ENCODE measurements at regions not wholly inside any gene's neighbourhood (a gene's known extent, or its start where the extent isn't known, plus 50 kb on each side); places are given as distances from the start of the nearest gene placed in this dataset.

DNA sequence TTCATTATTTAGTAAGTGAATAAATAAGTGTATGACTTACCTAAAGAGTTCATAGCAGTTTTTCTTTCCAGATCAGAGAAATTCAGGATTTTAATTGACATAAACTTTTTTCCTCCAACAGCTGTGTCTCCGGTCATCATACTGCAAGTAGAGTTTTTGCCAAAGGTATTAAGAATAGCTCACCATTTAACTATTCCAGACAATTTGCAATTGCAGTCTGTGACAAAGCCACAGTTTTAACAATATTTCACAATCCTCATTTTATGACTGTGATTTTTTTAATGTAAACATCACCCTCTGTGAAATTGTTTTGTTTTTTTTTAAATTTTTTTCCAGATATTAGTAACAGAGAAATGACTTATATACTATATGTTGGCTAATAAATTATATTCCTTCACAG, 199.1 kb downstream of the TRIB2 start (continued):
- no peak for TF ChIP-seq JUNB (IDR thresholded peaks at IDR 0.05; ENCODE audit: unreplicated experiment)
- no peak for TF ChIP-seq POLR2AphosphoS5 (IDR thresholded peaks at IDR 0.05; ENCODE audit: low read depth)
- no peak for TF ChIP-seq EZH2 (IDR thresholded peaks at IDR 0.05; ENCODE audit: low read depth, unreplicated experiment)

DNA sequence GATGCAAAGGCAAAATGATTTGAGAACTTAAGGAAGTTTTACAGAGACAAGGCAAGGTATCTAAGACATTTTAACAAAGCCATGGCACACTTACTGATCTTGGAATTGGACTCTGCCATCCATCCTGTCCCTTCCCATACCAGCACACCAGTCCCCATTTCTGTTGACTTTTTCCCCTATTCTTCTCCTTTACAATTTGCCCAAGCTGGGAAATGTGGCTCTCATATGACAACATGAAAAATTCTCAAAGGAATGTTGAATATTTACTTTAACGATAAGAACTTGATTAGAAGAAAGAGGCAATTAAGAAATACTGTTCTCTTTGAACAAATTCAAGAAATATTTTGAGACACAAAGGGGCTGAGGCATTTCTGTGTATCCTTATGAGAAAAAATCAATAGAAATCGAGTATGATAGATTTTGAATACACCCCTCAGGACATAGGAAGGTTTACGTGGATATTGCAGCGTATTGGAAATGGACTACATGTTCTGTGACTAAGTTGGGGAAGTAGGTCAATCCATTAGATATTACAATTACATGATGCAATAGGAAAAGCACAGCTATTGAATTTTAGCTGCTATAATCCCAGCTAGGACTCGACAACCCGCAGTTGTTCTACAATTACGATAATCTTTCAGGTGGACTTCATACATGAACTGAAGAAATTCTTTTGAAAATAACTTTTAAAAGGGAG, 201.6 kb downstream of the TRIB2 start:
- no peak overlapping the region for H3K27ac Mint-ChIP-seq
- DNase-seq (ENCODE audit: low spot score) (no peak), ATAC-seq (no peak)
- no peaks in the 10 kb centered on the region for H3F3A ChIP-seq (replicated peaks; ENCODE audit: low read depth)
- no peaks in the 10 kb centered on the region for H4K20me1 ChIP-seq (replicated peaks; ENCODE audit: insufficient read depth)
- H3K36me3 ChIP-seq (ENCODE audit: insufficient read depth) = no peaks in the 10 kb centered on the region
- TF ChIP-seq JUNB (IDR thresholded peaks at IDR 0.05; ENCODE audit: unreplicated experiment) (no peak), NANOG (IDR thresholded peaks at IDR 0.05; ENCODE audit: borderline replicate concordance) (no peak), ZNF114 (CRISPR knock-in tag; IDR thresholded peaks at IDR 0.05) (no peak), ZNF331 (CRISPR knock-in tag; IDR thresholded peaks at IDR 0.05; ENCODE audit: low read depth) (no peak), EZH2 (IDR thresholded peaks at IDR 0.05; ENCODE audit: low read depth, unreplicated experiment) (no peak)
- TF ChIP-seq, protein P1, sequence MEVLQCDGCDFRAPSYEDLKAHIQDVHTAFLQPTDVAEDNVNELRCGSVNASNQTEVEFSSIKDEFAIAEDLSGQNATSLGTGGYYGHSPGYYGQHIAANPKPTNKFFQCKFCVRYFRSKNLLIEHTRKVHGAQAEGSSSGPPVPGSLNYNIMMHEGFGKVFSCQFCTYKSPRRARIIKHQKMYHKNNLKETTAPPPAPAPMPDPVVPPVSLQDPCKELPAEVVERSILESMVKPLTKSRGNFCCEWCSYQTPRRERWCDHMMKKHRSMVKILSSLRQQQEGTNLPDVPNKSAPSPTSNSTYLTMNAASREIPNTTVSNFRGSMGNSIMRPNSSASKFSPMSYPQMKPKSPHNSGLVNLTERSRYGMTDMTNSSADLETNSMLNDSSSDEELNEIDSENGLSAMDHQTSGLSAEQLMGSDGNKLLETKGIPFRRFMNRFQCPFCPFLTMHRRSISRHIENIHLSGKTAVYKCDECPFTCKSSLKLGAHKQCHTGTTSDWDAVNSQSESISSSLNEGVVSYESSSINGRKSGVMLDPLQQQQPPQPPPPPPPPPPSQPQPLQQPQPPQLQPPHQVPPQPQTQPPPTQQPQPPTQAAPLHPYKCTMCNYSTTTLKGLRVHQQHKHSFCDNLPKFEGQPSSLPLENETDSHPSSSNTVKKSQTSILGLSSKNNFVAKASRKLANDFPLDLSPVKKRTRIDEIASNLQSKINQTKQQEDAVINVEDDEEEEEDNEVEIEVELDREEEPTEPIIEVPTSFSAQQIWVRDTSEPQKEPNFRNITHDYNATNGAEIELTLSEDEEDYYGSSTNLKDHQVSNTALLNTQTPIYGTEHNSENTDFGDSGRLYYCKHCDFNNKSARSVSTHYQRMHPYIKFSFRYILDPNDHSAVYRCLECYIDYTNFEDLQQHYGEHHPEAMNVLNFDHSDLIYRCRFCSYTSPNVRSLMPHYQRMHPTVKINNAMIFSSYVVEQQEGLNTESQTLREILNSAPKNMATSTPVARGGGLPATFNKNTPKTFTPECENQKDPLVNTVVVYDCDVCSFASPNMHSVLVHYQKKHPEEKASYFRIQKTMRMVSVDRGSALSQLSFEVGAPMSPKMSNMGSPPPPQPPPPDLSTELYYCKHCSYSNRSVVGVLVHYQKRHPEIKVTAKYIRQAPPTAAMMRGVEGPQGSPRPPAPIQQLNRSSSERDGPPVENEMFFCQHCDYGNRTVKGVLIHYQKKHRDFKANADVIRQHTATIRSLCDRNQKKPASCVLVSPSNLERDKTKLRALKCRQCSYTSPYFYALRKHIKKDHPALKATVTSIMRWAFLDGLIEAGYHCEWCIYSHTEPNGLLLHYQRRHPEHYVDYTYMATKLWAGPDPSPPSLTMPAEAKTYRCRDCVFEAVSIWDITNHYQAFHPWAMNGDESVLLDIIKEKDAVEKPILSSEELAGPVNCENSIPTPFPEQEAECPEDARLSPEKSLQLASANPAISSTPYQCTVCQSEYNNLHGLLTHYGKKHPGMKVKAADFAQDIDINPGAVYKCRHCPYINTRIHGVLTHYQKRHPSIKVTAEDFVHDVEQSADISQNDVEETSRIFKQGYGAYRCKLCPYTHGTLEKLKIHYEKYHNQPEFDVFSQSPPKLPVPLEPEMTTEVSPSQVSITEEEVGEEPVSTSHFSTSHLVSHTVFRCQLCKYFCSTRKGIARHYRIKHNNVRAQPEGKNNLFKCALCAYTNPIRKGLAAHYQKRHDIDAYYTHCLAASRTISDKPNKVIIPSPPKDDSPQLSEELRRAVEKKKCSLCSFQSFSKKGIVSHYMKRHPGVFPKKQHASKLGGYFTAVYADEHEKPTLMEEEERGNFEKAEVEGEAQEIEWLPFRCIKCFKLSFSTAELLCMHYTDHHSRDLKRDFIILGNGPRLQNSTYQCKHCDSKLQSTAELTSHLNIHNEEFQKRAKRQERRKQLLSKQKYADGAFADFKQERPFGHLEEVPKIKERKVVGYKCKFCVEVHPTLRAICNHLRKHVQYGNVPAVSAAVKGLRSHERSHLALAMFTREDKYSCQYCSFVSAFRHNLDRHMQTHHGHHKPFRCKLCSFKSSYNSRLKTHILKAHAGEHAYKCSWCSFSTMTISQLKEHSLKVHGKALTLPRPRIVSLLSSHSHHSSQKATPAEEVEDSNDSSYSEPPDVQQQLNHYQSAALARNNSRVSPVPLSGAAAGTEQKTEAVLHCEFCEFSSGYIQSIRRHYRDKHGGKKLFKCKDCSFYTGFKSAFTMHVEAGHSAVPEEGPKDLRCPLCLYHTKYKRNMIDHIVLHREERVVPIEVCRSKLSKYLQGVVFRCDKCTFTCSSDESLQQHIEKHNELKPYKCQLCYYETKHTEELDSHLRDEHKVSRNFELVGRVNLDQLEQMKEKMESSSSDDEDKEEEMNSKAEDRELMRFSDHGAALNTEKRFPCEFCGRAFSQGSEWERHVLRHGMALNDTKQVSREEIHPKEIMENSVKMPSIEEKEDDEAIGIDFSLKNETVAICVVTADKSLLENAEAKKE (CRISPR knock-in tag; IDR thresholded peaks at IDR 0.05) = no peak
- TF ChIP-seq, protein P2, sequence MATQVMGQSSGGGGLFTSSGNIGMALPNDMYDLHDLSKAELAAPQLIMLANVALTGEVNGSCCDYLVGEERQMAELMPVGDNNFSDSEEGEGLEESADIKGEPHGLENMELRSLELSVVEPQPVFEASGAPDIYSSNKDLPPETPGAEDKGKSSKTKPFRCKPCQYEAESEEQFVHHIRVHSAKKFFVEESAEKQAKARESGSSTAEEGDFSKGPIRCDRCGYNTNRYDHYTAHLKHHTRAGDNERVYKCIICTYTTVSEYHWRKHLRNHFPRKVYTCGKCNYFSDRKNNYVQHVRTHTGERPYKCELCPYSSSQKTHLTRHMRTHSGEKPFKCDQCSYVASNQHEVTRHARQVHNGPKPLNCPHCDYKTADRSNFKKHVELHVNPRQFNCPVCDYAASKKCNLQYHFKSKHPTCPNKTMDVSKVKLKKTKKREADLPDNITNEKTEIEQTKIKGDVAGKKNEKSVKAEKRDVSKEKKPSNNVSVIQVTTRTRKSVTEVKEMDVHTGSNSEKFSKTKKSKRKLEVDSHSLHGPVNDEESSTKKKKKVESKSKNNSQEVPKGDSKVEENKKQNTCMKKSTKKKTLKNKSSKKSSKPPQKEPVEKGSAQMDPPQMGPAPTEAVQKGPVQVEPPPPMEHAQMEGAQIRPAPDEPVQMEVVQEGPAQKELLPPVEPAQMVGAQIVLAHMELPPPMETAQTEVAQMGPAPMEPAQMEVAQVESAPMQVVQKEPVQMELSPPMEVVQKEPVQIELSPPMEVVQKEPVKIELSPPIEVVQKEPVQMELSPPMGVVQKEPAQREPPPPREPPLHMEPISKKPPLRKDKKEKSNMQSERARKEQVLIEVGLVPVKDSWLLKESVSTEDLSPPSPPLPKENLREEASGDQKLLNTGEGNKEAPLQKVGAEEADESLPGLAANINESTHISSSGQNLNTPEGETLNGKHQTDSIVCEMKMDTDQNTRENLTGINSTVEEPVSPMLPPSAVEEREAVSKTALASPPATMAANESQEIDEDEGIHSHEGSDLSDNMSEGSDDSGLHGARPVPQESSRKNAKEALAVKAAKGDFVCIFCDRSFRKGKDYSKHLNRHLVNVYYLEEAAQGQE (IDR thresholded peaks at IDR 0.05; ENCODE audit: unreplicated experiment) = no peak
- H2AFZ ChIP-seq = no peak overlapping the region
- H3K27me3 Mint-ChIP-seq (ENCODE audit: insufficient read depth, low read depth, poor library complexity) = peaks cover 2% of the 10 kb centered on the region
- no peak overlapping the region for H3K4me2 ChIP-seq
- no peaks in the 10 kb centered on the region for H3K36me3 Mint-ChIP-seq (ENCODE audit: low read depth)
- H3K27ac ChIP-seq (ENCODE audit: low read depth) = no peak overlapping the region
- no peak overlapping the region for H3K4me3 ChIP-seq
- H3K9me2 ChIP-seq (ENCODE audit: insufficient read depth) = no peaks in the 10 kb centered on the region
- no peaks in the 10 kb centered on the region for H3K27me3 ChIP-seq (ENCODE audit: insufficient read depth)
- no peaks in the 10 kb centered on the region for H3K79me2 ChIP-seq (replicated peaks; ENCODE audit: insufficient read depth)
- no peaks in the 10 kb centered on the region for H3K4me1 ChIP-seq (ENCODE audit: insufficient read depth)
- H3K9me3 Mint-ChIP-seq = no peaks in the 10 kb centered on the region
- no peaks in the 10 kb centered on the region for H3K4me1 Mint-ChIP-seq
- H3K4me3 Mint-ChIP-seq = no peak overlapping the region
